ENCODE measurements at regions not wholly inside any gene's neighbourhood (a gene's known extent, or its start where the extent isn't known, plus 50 kb on each side); places are given as distances from the start of the nearest gene placed in this dataset.
"Not testable (repeated sequence)": the region's sequence is repeated elsewhere in the genome, so short reads cannot be mapped to it uniquely, and the experiment has no call there.

DNA sequence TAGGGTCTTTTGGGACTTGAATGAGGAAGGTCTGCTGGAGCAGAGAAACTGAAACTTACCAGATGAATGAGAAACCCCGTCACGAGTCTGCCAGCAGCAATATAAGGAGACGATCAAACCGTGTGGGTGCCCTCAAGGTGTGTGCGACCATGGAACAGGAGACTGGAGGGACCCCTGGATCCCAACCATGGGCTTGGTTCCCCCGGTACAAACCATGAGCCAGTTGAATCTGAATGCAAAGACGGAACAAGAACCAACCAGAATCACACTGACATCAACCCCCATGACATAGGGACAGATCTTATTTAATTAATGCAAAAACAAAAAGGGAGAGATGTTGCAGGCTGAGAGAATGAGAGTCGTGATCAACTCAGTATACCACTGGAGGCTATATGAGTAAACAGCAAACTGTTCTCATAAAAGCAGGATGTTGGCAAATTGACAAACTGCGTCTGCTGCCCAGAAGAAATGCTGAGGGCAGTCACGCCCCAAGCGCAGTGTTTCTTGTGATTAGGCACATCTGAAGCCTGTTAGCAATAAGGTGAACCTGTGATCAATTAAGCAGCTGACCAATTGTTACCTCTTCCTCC is 475.5 kb upstream of the ACO1 start:
- ChIA-PET POLR2A (no interaction called here), CTCF (no interaction called here)
- H3K27ac Mint-ChIP-seq (ENCODE audit: unreplicated experiment), result no peak overlapping the region
- H3K9me3 ChIP-seq, result no peaks in the 10 kb centered on the region
- no peak overlapping the region for H3K4me3 Mint-ChIP-seq (ENCODE audit: unreplicated experiment)
- H3K36me3 Mint-ChIP-seq (ENCODE audit: insufficient read depth, unreplicated experiment), result no peaks in the 10 kb centered on the region
- TF ChIP-seq, protein P1, sequence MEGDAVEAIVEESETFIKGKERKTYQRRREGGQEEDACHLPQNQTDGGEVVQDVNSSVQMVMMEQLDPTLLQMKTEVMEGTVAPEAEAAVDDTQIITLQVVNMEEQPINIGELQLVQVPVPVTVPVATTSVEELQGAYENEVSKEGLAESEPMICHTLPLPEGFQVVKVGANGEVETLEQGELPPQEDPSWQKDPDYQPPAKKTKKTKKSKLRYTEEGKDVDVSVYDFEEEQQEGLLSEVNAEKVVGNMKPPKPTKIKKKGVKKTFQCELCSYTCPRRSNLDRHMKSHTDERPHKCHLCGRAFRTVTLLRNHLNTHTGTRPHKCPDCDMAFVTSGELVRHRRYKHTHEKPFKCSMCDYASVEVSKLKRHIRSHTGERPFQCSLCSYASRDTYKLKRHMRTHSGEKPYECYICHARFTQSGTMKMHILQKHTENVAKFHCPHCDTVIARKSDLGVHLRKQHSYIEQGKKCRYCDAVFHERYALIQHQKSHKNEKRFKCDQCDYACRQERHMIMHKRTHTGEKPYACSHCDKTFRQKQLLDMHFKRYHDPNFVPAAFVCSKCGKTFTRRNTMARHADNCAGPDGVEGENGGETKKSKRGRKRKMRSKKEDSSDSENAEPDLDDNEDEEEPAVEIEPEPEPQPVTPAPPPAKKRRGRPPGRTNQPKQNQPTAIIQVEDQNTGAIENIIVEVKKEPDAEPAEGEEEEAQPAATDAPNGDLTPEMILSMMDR (IDR thresholded peaks at IDR 0.05; ENCODE audit: insufficient read depth in 1 of 2, low read depth in 1 of 2, low read length in 1 of 2, severe bottlenecking in 1 of 2, unreplicated experiment in 1 of 2), result no peak
- H3K27me3 Mint-ChIP-seq (ENCODE audit: insufficient read depth, unreplicated experiment), result no peaks in the 10 kb centered on the region
- H3K9me3 Mint-ChIP-seq (ENCODE audit: unreplicated experiment), result no peaks in the 10 kb centered on the region
- no peak overlapping the region for H3K4me3 ChIP-seq (ENCODE audit: low read depth, low read length)
- H3K36me3 ChIP-seq (ENCODE audit: control insufficient read depth, insufficient read depth, low read length), result no peaks in the 10 kb centered on the region
- DNase-seq, result no peak
- BruUV-seq (replicated peaks), result no TSS peak
- intact Hi-C loops (cut with micrococcal nuclease; ENCODE audit: unreplicated experiment), result no loop called here
- no peaks in the 10 kb centered on the region for H3K4me1 Mint-ChIP-seq (ENCODE audit: low read depth, unreplicated experiment)
- no peaks in the 10 kb centered on the region for H3K27me3 ChIP-seq (replicated peaks; ENCODE audit: control insufficient read depth, insufficient read depth, low read length)
- no peaks in the 10 kb centered on the region for H3K4me1 ChIP-seq

DNA sequence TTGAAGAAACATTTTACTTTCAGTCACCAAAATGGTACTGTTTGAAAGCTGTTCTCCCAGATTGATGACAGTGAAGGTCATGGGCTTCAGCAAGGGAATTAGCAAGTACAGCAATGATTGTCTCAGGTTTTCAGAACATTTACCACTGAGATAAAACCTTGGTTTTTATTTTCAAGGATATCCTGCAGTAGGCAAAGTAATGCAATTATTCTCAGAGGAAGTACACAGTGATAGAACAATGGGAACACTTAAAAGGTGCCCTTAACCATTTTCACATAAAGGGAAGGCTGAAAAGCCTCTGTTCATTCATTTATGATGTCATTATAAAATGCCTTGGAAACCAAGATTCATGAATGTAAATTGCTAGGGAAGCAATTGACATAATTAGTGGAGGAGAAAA is 471.8 kb upstream of the ACO1 start:
- ChIA-PET POLR2A (no interaction called here), CTCF (no interaction called here)
- no peak for DNase-seq
- TF ChIP-seq, protein P1 (IDR thresholded peaks at IDR 0.05; ENCODE audit: insufficient read depth in 1 of 2, low read depth in 1 of 2, low read length in 1 of 2, severe bottlenecking in 1 of 2, unreplicated experiment in 1 of 2), result no peak
- Histone ChIP-seq H3K27me3 (replicated peaks; ENCODE audit: control insufficient read depth, insufficient read depth, low read length) (no peaks in the 10 kb centered on the region), H3K4me1 (no peaks in the 10 kb centered on the region), H3K36me3 (ENCODE audit: control insufficient read depth, insufficient read depth, low read length) (no peaks in the 10 kb centered on the region), H3K9me3 (no peaks in the 10 kb centered on the region), H3K4me3 (ENCODE audit: low read depth, low read length) (no peak overlapping the region)
- no peaks in the 10 kb centered on the region for H3K27me3 Mint-ChIP-seq (ENCODE audit: insufficient read depth, unreplicated experiment)
- H3K27ac Mint-ChIP-seq (ENCODE audit: unreplicated experiment), result no peak overlapping the region
- H3K36me3 Mint-ChIP-seq (ENCODE audit: insufficient read depth, unreplicated experiment), result no peaks in the 10 kb centered on the region
- H3K9me3 Mint-ChIP-seq (ENCODE audit: unreplicated experiment), result no peaks in the 10 kb centered on the region
- no peaks in the 10 kb centered on the region for H3K4me1 Mint-ChIP-seq (ENCODE audit: low read depth, unreplicated experiment)
- no TSS peak for BruUV-seq (replicated peaks)
- intact Hi-C loops (cut with micrococcal nuclease; ENCODE audit: unreplicated experiment), result loop anchor here (10.0 kb wide), 1 partner anchor 82 kb away; no protein-coding TSS in a partner anchor
- H3K4me3 Mint-ChIP-seq (ENCODE audit: unreplicated experiment), result no peak overlapping the region

DNA sequence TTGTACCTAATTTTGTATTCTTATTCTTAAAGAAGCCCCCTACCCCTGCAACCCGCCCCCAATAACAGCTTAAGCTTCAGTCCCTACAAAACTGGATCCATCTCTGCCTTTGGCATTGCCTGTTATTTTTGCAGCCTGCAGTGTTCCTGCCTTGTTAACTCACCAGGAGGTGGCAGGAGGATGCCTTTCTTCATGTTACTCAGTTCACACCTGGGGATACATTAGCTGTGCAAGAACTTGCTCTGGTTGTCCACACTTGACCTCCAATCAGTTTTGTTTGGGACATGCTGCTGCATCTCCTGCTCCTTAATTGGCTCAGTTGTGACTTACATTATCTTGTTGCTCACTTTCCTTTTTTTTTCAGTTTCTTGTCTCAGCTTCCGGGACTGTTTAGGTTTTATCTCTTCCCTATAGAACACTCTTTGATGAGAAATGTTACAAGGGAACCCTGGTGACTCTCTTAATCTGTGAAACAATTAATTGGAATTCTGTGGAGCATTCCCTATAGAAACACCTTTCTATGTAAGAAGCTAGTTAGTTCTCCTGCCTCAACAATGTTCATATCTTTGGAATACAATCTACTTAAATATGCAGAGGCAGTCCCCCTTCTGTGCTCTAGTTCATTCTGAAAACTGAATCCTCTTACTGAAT is 467.7 kb upstream of the ACO1 start:
- ChIA-PET CTCF (interaction anchor here (1.2 to 1.9 kb wide), 2 partner anchors 88 to 335 kb away, joined by 3 to 10 read pairs; no protein-coding TSS in a partner anchor), POLR2A (no interaction called here)
- Histone ChIP-seq H3K36me3 (ENCODE audit: control insufficient read depth, insufficient read depth, low read length) (no peaks in the 10 kb centered on the region), H3K4me1 (no peaks in the 10 kb centered on the region), H3K27me3 (replicated peaks; ENCODE audit: control insufficient read depth, insufficient read depth, low read length) (no peaks in the 10 kb centered on the region), H3K9me3 (no peaks in the 10 kb centered on the region), H3K4me3 (ENCODE audit: low read depth, low read length) (no peak overlapping the region)
- TF ChIP-seq, protein P1 (IDR thresholded peaks at IDR 0.05; ENCODE audit: insufficient read depth in 1 of 2, low read depth in 1 of 2, low read length in 1 of 2, severe bottlenecking in 1 of 2, unreplicated experiment in 1 of 2), result peak in 1 of 2 experiments; percentile 45
- no peaks in the 10 kb centered on the region for H3K36me3 Mint-ChIP-seq (ENCODE audit: insufficient read depth, unreplicated experiment)
- H3K27ac Mint-ChIP-seq (ENCODE audit: unreplicated experiment), result no peak overlapping the region
- H3K9me3 Mint-ChIP-seq (ENCODE audit: unreplicated experiment), result no peaks in the 10 kb centered on the region
- H3K4me3 Mint-ChIP-seq (ENCODE audit: unreplicated experiment), result no peak overlapping the region
- no TSS peak for BruUV-seq (replicated peaks)
- H3K27me3 Mint-ChIP-seq (ENCODE audit: insufficient read depth, unreplicated experiment), result no peaks in the 10 kb centered on the region
- intact Hi-C loops (cut with micrococcal nuclease; ENCODE audit: unreplicated experiment), result loop anchor here (1.0 to 10.0 kb wide), 2 partner anchors 78 to 335 kb away; no protein-coding TSS in a partner anchor
- H3K4me1 Mint-ChIP-seq (ENCODE audit: low read depth, unreplicated experiment), result no peaks in the 10 kb centered on the region
- DNase-seq, result peak in 1 of 2 experiments; percentile 33

DNA sequence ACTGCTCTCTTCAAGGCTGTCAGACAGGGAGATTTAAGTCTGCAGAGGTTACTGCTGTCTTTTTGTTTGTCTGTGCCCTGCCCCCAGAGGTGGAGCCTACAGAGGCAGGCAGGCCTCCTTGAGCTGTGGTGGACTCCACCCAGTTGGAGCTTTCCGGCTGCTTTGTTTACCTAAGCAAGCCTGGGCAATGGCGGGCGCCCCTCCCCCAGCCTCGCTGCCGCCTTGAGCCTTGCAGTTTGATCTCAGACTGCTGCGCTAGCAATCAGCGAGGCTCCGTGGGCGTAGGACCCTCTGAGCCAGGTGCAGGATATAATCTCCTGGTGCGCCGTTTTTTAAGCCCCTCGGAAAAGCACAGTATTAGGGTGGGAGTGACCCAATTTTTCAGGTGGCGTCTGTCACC is 446.7 kb upstream of the ACO1 start:
- POLR2A ChIA-PET; CTCF ChIA-PET; H3K27me3 ChIP-seq (replicated peaks; ENCODE audit: control insufficient read depth, insufficient read depth, low read length); H3K36me3 ChIP-seq (ENCODE audit: control insufficient read depth, insufficient read depth, low read length); H3K27ac Mint-ChIP-seq (ENCODE audit: unreplicated experiment); H3K9me3 ChIP-seq; H3K27me3 Mint-ChIP-seq (ENCODE audit: insufficient read depth, unreplicated experiment); H3K36me3 Mint-ChIP-seq (ENCODE audit: insufficient read depth, unreplicated experiment); H3K4me1 ChIP-seq; H3K4me3 ChIP-seq (ENCODE audit: low read depth, low read length); BruUV-seq (replicated peaks); H3K4me1 Mint-ChIP-seq (ENCODE audit: low read depth, unreplicated experiment); H3K4me3 Mint-ChIP-seq (ENCODE audit: unreplicated experiment); intact Hi-C loops (cut with micrococcal nuclease; ENCODE audit: unreplicated experiment): not testable (repeated sequence)
- H3K9me3 Mint-ChIP-seq (ENCODE audit: unreplicated experiment), result peaks cover 17% of the 10 kb centered on the region
- DNase-seq, result peak; percentile 5 to 46
